ENCODE measurements at regions not wholly inside any gene's neighbourhood (a gene's known extent, or its start where the extent isn't known, plus 50 kb on each side); places are given as distances from the start of the nearest gene placed in this dataset.

- DNase-seq, result no peak
Observed at GRCh38 chr10:93245147-93245546, 171.5 kb downstream of the CYP26A1 start.

GRCh38 chr10:93245779-93246178, 172.1 kb downstream of the CYP26A1 start:
- in situ Hi-C loops (cut with HindIII; ENCODE audit: low pct_ligation_motif_present, low pct_unique_long_range_greater_than_20kb, low sequenced_read_pairs), result no loop called here
- DNase-seq, result no peak

More at GRCh38 chr10:93245147-93245546, 171.5 kb downstream of the CYP26A1 start:
- in situ Hi-C loops (cut with HindIII; ENCODE audit: low pct_ligation_motif_present, low pct_unique_long_range_greater_than_20kb, low sequenced_read_pairs), result no loop called here

GRCh38 chr10:93248583-93249227, 175.0 kb downstream of the CYP26A1 start:
- no peak for DNase-seq
- in situ Hi-C loops (cut with HindIII; ENCODE audit: low pct_ligation_motif_present, low pct_unique_long_range_greater_than_20kb, low sequenced_read_pairs), result no loop called here

- in situ Hi-C loops (cut with HindIII; ENCODE audit: low pct_ligation_motif_present, low pct_unique_long_range_greater_than_20kb, low sequenced_read_pairs), result no loop called here
- DNase-seq, result no peak
Observed at GRCh38 chr10:93250010-93250409, 176.3 kb downstream of the CYP26A1 start.

- in situ Hi-C loops (cut with HindIII; ENCODE audit: low pct_ligation_motif_present, low pct_unique_long_range_greater_than_20kb, low sequenced_read_pairs), result no loop called here
- DNase-seq, result no peak
Observed at GRCh38 chr10:93254180-93254853, 180.6 kb downstream of the CYP26A1 start.

- in situ Hi-C loops (cut with HindIII; ENCODE audit: low pct_ligation_motif_present, low pct_unique_long_range_greater_than_20kb, low sequenced_read_pairs), result no loop called here
- no peak for DNase-seq
Observed at GRCh38 chr10:93255546-93255945, 181.9 kb downstream of the CYP26A1 start.
